ENCODE measurements at regions not wholly inside any gene's neighbourhood (a gene's known extent, or its start where the extent isn't known, plus 50 kb on each side); places are given as distances from the start of the nearest gene placed in this dataset.
"Not testable (repeated sequence)": the region's sequence is repeated elsewhere in the genome, so short reads cannot be mapped to it uniquely, and the experiment has no call there.

DNA sequence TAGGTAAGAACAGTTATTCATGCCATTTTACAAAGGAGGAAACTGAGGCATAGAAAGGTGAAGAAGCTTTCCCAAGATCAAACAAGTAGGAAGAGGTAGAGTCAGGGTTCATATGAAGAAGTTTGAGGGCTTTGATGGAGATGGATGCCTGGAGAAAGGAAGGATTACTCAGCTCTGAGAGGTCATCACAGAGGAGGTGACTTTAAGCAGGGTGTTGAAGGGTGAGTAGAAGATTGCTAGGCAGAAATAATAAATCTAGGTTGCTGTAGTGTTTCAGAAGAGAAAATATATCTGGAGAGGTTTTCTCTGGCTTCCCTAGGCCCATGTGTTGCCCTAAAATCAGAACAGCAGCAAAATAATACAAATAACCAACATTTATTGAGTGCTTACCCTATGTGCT, 196.3 kb downstream of the PALM2AKAP2 start:
- DNase-seq (ENCODE audit: low spot score) = no peak

DNA sequence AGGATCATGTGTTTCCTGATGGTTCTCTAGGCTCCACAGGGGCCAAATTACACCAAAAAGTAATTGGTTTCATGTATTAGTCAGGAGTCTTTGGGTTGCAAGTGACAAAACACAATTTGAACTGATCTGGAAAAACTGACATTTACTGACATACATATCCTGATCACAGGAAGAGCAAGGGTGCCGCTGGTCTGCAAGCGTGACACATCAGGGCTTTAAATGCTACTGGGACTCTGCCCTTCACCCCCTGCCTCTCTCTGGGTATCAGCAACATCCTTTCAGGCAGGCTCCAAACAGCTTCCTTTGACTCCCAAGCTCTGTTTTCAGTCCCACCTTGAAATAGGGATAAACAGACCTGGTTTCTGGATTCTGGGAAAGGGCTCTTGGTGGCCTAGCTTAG, 197.5 kb downstream of the PALM2AKAP2 start:
- no peak for DNase-seq (ENCODE audit: low spot score)

DNA sequence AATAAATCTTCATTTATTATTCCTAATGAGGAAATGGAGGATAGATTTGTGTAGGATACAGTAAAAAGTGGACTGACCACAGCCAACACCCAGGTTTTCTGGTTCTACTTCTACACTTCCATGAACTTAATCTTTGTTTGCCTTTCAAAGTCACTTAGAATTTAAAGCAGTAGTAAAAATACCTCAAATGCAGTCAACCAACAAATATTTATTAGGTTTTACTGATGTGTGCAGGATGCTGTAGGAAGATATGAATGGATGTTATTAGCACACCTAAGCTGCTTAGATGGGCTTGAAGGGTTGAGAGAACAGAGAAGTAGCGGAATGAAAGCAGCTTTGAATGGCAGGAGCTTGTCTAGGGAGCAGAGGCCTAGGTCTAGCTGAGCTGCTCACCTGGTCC, 201.1 kb downstream of the PALM2AKAP2 start:
- DNase-seq (ENCODE audit: low spot score) = no peak

DNA sequence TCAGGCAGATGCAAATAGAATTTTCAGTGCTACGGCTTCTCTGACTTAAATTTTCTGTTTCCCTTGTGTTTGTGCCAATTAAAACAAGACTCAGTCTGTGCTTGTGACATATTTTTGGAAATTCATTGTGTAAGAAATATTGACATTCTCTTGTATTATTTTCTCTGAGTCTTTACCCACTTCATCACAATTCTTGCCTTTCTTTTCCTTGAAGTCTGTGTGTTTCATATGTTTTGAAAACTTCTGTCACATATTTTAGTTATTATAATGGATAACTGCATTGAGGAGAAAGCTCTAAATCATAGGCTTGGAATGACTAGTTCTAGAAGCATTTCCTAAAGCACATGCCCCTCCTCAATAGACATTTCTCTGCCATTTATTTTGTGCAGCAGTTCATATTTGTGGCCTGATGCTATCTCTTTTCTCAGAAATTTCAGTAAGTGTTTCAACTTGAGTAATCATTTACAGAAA, 206.6 kb downstream of the PALM2AKAP2 start:
- peak; percentile 82 for DNase-seq (ENCODE audit: low spot score)

DNA sequence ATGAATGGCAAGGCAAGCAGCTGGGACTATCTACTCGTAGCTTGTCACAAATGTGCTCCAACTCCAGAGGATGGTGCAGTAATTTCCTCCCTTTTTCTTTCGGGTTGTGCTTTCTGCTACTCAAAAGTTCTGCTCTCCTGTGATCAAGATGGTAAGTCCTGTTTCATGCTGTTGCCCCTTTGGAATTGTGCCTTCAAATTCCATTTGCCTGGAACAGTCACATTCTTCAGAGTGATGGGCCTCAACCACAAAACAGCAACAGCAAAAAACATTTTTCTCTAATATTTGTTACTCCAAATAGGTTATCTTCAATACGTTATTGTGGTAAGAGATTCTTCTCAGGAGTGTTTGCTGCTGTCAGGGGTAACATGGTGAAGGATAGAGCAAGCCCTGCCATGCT, 209.3 kb downstream of the PALM2AKAP2 start:
- peak; percentile 17 for DNase-seq (ENCODE audit: low spot score)

DNA sequence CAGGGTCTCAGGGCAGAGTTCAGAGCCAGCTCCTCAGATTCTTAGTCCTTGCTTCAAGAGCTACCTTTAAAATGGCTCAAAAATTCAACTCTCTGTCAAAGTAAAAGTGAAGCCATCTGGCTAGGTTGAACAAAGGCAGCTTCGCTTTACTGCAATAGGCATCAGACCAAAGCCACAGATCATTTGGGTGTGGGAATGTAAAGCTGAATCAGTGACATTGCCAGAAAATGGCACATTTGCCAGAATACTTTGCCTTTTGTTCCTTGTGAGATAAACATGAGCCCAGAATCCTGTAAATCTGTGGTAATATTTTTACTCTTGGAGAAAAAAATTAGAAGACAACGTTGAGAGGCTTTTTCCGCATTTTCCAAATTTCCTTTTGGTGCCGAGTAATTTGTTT, 210.5 kb downstream of the PALM2AKAP2 start:
- DNase-seq (ENCODE audit: low spot score) = no peak

DNA sequence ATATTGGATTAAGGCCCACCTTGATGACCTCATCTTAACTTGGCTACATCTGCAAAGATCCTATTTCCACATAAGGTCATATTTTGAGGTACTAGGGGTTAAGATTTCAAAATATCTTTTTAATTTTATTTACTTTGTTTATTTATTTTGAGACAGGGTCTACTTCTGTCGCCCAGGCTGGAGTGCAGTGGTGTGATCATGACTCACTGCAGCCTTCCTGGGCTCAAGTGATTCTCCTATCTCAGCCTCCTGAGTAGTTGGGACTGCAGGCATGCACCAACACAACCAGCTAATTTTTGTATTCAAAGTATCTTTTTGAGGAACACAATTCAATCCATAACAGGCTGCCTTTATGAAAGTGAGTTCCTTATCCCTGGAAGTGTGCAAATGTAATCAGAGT, 212.3 kb downstream of the PALM2AKAP2 start:
- DNase-seq (ENCODE audit: low spot score) = no peak

DNA sequence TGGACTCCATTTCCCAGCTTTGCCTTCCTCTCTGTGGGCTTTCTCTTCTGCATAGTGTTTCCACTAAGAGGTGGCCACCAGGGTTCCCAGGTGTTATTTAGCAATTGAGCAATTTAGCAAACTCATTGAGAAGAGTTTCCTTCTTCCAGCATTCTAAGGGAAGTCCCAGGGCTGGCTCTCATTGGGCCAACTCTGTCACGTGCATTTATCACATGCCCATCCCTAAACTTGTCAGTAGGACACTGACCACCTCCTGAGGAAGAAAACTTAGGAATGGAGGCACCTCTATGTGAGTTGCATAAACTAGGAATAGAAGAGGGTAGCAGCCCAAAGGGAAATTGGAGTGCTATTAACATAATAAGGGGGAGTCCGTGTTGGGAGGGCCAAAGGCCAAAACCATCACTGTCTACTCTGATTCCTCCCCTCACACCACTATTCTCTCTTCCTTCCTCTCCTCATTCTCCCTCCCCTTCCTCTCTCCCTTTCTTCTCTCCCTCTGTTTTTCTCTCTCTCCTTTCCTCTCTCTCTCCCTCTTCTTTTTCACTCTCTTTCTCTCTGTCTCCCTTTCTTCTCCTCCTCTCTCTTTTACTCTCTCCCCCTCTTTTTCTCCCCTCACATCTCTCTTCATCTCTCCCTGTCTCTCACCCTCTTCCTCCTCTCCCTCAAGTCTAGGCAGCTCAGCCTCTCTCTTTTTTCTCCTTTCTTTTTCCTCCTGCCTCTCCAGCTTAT, 213.4 kb downstream of the PALM2AKAP2 start:
- no peak for DNase-seq (ENCODE audit: low spot score)

DNA sequence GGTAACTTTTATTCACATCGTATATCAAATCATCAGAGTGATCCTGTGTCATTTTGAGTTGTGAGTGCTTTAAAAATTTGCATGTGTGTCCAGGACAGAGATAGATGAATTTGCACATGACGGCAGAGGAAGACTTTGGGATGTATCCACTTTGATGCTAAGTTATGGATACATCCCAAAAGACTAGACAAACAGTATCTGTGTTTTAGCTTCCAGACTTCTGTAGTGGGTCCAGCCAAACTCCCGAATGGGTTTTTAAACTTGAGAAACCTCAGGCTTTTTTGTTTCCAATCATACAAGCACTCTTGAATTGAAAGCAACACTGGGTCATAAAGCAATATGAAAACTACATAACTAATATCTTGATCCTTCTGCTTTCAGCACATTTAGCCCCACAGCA, 213.8 kb downstream of the C9orf152 start:
- DNase-seq (ENCODE audit: low spot score) = no peak

DNA sequence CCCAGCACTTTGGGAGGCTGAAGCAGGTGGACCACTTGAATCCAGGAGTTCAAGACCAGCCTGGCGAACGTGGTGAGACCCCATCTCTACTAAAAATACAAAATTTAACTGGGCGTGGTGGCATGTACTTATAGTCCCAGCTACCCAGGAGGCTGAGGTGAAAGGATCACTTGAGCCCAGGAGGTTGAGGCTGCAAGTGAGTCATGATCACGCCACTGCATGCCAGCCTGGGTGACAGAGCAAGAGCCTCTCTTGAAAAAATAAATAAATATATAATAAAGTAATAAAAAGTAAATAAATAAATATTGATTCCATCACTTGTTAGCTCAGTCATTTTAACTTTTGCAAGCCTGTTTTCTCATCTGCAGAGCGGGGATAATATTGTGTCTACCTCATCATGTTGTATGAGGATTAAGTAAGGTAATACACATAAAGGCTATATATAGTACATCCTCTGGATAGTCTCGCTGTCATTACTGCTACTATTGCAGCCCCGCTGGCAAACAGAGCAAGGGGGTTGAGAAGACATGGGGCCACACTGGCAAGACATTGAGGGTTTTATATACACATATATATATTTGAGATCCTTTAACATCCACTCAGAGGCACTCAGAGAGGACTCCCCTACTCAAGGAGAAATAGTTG, 210.9 kb downstream of the C9orf152 start:
- DNase-seq (ENCODE audit: low spot score) = no peak

DNA sequence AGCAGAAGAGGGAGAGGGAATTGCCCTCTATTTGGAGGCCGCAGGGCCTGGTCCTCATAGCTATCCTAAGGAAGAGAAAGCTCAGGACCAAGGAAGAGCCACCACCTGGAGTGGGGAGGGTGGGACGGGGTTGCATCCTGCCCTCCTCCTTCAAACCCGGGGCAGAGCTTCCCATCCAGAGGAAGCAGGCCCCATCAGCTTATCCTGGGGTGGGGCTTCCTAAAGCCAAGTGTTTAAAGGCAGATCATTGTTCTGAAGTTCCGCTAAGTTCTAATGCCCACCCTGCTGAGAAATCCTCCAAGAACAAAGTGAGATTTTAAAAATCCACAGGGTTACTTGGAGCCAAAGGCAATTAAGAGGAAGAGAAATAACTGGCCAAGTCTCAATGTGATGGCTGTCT, 210.3 kb downstream of the C9orf152 start:
- DNase-seq (ENCODE audit: low spot score) = no peak

DNA sequence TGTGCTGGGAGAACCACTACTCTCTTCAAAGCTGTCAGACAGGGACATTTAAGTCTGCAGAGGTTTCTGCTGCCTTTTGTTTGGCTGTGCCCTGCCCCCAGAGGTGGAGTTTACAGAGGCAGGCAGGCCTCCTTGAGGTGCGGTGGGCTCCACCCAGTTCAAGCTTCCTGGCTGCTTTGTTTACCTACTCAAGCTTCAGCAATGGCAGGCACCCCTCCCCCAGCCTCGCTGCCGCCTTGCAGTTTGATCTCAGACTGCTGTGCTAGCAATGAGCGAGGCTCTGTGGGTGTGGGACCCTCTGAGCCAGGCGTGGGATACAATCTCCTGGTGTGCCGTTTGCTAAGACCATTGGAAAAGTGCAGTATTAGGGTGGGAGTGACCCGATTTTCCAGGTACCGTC, 202.4 kb downstream of the C9orf152 start:
- DNase-seq (ENCODE audit: low spot score) = not testable (repeated sequence)

DNA sequence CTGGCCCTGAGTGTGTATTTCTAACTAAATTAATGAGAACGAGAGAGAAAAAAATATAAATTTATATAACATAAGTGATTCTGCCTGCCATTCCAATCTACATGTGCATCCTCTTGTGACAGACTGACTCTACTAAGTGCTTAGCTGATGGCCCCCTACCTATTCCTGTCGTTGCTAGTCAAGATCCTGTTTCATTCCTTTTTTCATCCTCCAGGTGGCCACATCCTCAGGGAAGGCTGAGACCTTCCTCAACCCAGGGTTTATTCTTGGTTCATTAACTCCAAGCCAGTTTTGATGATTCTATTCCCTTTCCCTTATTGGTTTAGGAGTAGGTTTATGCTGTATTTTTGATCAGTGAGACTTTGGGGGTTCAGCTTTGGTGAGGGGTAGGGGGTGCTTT, 201.3 kb downstream of the C9orf152 start:
- no peak for DNase-seq (ENCODE audit: low spot score)

DNA sequence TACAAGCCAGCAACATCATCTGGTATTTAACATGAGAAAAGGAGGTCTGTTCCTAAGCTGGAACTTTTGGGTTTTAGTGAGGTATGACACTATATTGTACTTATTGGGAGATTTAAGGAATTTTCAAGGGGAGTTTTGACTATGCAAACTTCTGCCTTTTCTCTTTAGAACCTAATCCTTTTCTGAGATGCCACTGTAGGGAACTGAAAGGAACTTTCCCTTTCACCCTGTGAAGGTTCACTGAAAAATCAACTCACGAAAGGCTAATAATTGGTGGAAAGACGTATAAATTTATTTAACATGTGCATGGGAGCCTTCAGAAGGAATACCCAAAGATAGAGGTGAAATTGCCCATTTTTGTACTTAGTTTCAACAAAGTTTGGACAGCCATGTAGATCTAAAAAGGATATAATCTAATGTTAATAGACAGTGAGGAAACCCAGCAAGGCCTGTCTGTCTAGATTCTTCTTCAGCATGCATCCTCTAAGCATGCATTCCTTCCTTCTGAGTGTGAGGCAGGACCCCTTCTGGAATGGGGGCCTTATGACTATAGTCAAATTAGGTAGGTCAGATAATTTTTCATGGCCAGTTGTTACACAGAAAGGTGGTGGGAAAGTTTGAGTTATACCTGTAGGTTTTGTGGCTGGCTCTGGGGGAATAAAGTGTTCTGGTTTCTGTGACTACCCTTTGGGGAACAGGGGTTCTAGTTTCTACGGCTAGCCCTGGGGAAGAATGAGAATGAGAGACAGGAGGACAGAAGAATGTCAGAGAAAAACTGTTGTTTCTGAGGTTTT, 200.3 kb downstream of the C9orf152 start:
- no peak for DNase-seq (ENCODE audit: low spot score)

DNA sequence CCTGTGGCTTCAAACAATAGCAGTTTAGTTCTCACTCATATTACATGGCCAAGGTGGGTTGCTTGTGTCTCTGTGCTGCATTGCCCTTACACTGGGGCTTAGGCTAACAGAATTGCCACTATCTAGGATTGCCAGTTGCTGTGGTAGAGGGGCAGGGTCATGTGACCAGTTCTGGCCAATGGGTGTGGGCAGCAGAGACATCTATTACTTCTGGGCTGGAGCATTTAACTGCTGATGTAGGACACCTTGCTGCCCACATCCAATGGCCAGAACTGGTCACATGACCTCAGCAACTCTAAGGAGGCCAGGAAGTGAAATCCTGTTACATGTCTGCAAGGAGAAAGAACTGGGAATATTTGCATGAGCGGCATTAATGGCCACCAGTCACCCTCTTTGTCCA, 199.3 kb downstream of the C9orf152 start:
- no peak for DNase-seq (ENCODE audit: low spot score)

DNA sequence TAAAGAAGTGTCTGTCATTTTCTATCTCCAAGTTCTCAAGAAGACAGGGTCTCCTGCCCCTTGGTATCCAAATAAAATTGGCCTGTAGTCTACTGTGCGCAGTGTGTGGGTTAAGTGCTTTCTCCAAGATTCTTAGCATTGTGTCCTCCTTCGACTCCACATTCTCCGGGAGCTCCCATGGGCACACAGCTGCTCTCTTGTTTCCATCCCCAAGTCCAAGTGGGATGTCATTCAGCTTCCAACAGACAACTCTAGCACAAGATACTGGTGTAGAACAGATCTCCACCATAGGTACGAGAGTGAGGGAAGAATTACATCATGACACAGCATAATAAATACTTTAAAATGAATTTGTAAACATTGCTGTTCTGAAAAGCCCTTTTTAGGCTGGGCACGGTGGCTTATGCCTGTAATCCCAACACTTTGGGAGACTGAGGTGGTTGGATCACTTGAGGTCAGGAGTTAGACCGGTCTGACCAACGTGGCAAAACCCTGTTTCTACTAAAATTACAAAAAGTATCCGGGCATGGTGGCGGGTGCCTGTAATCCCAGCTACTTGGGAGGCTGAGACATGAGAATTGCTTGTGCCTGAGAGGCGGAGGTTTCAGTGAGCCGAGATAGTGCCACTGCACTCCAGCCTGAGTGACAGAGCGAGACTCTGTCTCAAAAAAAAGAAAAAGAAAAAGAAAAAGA, 196.2 kb downstream of the C9orf152 start:
- DNase-seq (ENCODE audit: low spot score) = no peak

DNA sequence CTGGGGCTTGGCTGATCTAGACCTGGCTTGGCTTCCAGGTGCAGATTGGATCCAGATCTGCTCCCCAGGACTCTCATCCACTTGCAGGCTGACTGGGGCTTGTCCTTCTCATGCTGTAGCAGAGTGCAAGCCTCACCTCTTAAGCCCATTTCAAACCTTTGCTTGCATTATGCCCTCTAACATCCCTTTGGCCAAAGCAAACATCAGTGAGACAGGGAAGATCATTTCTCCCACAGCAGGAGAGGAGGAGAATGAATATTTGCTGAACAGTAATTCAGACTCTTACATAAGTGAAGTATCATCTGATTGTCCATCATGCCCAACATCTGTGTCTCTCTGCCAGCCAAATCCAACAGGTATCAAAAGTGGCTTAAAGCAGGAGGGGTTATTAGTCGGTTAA, 194.9 kb downstream of the C9orf152 start:
- no peak for DNase-seq (ENCODE audit: low spot score)

DNA sequence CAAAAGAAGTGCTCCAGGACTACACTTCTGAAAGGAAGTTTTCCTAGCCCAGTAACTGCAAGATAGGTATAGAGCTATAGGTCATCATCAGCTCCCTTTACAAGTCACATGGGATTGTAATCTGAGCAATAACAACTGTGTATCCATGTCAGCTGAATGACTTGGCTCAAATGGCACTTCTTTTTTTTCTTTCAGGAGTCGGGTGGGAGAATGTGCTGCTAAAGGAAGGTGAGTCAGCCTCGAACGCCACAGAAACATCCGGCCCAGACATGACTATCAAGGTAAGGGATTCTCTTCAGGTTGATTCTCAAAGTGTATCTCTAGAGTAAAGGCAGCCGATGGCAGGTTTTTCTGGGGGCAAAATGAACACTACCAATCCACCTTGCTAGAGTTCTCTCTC, 192.2 kb downstream of the C9orf152 start:
- DNase-seq (ENCODE audit: low spot score) = no peak

DNA sequence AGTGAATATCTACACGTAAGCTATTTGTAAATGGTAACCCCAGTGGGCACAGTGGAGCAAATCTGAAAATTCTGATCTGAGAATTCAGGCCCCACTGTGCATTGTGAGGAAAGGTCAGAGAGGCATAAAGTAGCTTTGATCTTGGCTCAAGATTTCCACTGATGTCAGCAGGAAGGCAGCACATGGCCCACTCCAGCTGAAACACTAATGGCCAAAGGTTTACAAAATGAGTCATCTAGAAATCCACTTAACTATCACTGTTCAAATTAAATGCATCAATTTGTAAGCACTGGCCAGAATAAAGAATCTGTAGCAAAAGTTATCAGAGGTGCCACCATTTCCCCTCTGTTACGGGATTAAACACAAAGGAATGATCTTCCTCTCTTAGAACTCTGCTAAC, 191.6 kb downstream of the C9orf152 start:
- peak; percentile 57 for DNase-seq (ENCODE audit: low spot score)

DNA sequence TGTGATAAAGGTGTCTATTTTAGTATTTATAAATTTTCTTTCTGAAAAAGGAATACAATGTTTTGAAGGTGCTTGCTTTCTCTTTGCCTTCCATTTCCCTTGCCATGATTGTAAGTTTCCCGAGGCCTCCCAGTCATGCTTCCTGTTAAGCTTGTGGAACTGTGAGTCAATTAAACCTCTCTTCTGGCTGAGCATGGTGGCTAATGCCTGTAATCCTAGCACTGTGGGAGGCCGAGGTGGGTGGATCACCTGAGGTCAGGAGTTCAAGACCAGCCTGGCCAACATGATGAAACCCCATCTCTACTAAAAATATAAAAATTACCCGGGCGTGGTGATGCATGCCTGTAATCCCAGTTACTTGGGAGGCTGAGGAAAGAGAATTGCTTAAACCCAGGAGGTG, 187.7 kb downstream of the C9orf152 start:
- not testable (repeated sequence) for DNase-seq (ENCODE audit: low spot score)

DNA sequence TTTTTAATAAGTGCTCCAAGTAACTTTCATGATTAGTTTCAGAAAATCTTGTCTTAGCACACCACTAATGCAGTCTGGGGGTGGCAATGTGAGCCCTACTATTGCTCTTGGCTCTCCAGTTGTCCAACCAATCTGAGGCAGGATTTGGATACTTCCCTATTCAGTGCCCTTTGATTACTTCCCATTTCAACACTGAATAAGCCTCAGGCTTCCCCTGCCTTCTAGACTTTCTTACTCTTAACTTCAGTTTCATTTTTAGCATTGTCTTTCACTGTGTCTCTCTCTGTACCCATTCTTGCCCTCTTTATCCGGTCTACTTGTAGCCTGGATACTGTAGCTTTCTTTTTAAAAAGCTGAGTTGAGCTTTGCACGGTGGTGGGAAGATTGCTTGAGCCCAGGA, 186.1 kb downstream of the C9orf152 start:
- no peak for DNase-seq (ENCODE audit: low spot score)

DNA sequence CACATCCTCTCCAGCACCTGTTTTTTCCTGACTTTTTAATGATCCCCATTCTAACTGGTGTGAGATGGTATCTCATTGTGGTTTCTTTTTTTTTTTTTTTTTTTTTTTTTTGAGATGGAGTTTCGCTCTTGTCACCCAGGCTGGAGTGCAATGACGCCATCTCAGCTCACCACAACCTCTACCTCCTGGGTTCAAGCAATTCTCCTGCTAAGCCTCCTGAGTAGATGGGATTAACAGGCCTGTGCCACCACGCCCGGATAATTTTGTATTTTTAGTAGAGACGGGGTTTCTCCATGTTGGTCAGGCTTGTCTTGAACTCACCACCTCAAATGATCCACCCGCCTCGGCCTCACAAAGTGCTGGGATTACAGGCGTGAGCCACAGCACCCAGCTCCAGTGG, 184.7 kb downstream of the C9orf152 start:
- not testable (repeated sequence) for DNase-seq (ENCODE audit: low spot score)

All from AG08395 (cell line).